Stimulated activated naive B cell treated with anti-CD40 and anti-IgM and Interleukin-4, amounts not matched to agents 10 μg/mL and 1 μg/mL and 100 μg/mL, for 72 hours (primary cell): ENCODE measurements at regions not wholly inside any gene's neighbourhood (a gene's known extent, or its start where the extent isn't known, plus 50 kb on each side); places are given as distances from the start of the nearest gene placed in this dataset.
A peak's percentile ranks its signal among the peaks of the same experiment; 100 is the strongest.

ENCODE experiments used
- ATAC-seq, 2 donors: fragments of 150-1000 bp; cut with Tn5 transposase; replicated peaks; 2 replicates each; pipeline ENCODE4 v1.10.0; 2021; ENCODE audit warnings: moderate library complexity in 1 of 2
- DNase-seq: peaks from one replicate; pipeline ENCODE4 v3.0.0; 2021
- H3K27ac Mint-ChIP-seq: one replicate; pipeline ENCODE4 v1.8.0; 2022; ENCODE audit warnings: mild to moderate bottlenecking, mixed read lengths
- H3K27me3 Mint-ChIP-seq, 2 donors: one replicate each; pipeline ENCODE4 v1.8.0; 2022; ENCODE audit warnings: mixed read lengths in 2 of 2
- H3K36me3 Mint-ChIP-seq, 2 donors: one replicate each; pipeline ENCODE4 v1.8.0; 2022; ENCODE audit warnings: mixed read lengths in 2 of 2, mild to moderate bottlenecking in 1 of 2
- H3K4me1 Mint-ChIP-seq, 2 donors: one replicate each; pipeline ENCODE4 v1.8.0; 2022; ENCODE audit warnings: mixed read lengths in 2 of 2, mild to moderate bottlenecking in 1 of 2
- H3K4me3 Mint-ChIP-seq, 2 donors: one replicate each; pipeline ENCODE4 v1.8.0; 2022; ENCODE audit warnings: mild to moderate bottlenecking in 2 of 2, mixed read lengths in 2 of 2, moderate library complexity in 1 of 2
- H3K9me3 Mint-ChIP-seq, 2 donors: one replicate each; pipeline ENCODE4 v1.8.0; 2022; ENCODE audit warnings: mixed read lengths in 2 of 2, mild to moderate bottlenecking in 1 of 2

DNA sequence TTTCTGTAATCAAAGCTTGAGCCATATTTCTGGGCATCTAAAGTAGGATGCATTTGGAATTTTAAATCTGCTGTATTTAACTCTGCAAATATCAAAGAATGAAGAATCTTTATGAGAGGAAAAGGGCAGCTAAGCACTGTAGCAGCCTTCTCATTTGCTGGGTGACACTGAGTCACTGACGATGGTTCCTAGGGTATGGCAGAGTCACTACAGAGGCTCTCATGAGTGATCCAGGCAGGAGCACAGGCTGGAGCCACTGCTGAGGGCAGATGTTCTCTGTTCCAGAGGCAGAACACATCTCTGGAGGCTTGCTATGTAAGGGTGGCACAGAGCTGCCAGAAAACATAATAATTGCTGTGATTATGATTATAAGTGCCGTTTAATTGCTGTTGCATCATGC, 340.7 kb upstream of the HTR2A start:
- Mint-ChIP-seq H3K4me1 (no peaks in the 10 kb centered on the region), H3K9me3 (peaks cover 0 to 3% of the 10 kb centered on the region in 2 donors), H3K27me3 (peaks cover 7% of the 10 kb centered on the region in 2 donors), H3K27ac (no peak overlapping the region), H3K4me3 (no peak overlapping the region), H3K36me3 (no peaks in the 10 kb centered on the region)
- ATAC-seq = no peak
- no peak for DNase-seq

DNA sequence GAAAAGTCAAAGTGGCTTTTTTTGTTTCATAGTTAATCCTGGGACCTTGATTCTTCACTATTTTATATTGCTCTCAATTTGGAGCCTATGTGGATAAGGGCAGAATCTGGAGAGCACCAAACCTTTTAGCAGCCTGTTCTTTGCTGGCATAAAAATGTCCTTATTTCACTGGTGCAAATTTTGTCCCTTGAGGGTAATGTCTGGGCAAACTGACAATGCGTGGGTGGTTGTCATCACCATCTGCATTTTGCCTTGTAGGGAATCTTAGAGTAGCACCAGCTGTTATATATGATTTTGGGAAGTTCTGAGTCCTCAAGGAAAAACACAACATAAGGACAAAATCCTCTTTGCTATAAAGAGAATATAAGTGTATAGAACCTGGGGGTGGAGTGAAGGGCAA, 336.9 kb upstream of the HTR2A start:
- no peak overlapping the region for H3K27ac Mint-ChIP-seq
- H3K36me3 Mint-ChIP-seq = no peaks in the 10 kb centered on the region
- peaks cover 8 to 13% of the 10 kb centered on the region in 2 donors for H3K9me3 Mint-ChIP-seq
- no peak for DNase-seq
- peaks cover 16 to 17% of the 10 kb centered on the region in 2 donors for H3K27me3 Mint-ChIP-seq
- H3K4me1 Mint-ChIP-seq = no peaks in the 10 kb centered on the region
- ATAC-seq = no peak
- no peak overlapping the region for H3K4me3 Mint-ChIP-seq

- no peak overlapping the region for H3K4me3 Mint-ChIP-seq
- H3K9me3 Mint-ChIP-seq = peaks cover 8 to 13% of the 10 kb centered on the region in 2 donors
- DNase-seq = no peak
- no peak overlapping the region for H3K27ac Mint-ChIP-seq
- ATAC-seq = no peak
- peaks cover 18 to 19% of the 10 kb centered on the region in 2 donors for H3K27me3 Mint-ChIP-seq
- no peaks in the 10 kb centered on the region for H3K36me3 Mint-ChIP-seq
- H3K4me1 Mint-ChIP-seq = no peaks in the 10 kb centered on the region
Measured at GRCh38 chr13:47232516-47232915, 335.7 kb upstream of the HTR2A start.

DNA sequence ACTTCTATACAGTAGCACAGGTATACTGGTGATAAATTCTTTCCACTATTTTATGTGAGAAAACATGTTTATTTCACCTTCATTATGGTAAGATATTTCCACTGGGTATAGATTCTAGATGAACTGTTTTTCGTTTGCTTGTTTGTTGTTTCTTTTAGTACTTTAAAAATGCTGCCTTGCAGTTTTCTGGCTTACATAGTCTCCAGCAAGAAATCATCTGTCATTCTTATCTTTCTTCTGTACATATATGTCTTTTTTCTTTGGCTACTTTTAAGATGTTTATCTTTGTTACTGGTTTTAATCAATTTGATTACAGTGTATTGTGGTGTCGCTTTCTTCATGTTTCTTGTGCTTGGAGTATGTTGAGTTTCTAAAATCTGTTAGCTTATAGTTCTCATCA, 333.3 kb upstream of the HTR2A start:
- DNase-seq (no peak), ATAC-seq (no peak)
- Mint-ChIP-seq H3K4me1 (no peaks in the 10 kb centered on the region), H3K9me3 (peaks cover 8 to 13% of the 10 kb centered on the region in 2 donors), H3K27me3 (peaks cover 16 to 18% of the 10 kb centered on the region in 2 donors), H3K4me3 (no peak overlapping the region), H3K36me3 (no peaks in the 10 kb centered on the region), H3K27ac (no peak overlapping the region)

DNA sequence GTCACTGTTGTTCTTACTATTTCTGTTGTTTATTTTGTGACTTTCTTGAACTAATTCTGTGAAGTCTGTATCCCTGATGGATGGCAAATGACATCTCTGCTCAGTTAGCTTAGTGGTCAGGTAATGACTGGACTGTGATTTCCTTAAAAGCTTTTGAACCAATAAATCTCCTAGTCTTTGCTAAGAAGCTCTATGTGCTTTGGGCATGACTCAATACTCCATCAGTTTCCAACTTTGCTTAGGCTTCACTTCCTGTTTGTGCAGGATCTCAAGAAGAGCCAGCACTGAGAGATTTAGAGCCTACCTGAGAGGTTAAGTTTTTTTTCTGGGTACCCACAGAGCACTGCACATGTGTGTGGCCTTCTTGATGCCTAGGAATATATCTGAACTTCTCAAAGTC, 329.7 kb upstream of the HTR2A start:
- Mint-ChIP-seq H3K4me3 (no peak overlapping the region), H3K36me3 (no peaks in the 10 kb centered on the region), H3K4me1 (no peaks in the 10 kb centered on the region), H3K27me3 (peaks cover 12 to 18% of the 10 kb centered on the region in 2 donors), H3K9me3 (peaks cover 8 to 10% of the 10 kb centered on the region in 2 donors), H3K27ac (no peak overlapping the region)
- ATAC-seq (no peak), DNase-seq (no peak)

DNA sequence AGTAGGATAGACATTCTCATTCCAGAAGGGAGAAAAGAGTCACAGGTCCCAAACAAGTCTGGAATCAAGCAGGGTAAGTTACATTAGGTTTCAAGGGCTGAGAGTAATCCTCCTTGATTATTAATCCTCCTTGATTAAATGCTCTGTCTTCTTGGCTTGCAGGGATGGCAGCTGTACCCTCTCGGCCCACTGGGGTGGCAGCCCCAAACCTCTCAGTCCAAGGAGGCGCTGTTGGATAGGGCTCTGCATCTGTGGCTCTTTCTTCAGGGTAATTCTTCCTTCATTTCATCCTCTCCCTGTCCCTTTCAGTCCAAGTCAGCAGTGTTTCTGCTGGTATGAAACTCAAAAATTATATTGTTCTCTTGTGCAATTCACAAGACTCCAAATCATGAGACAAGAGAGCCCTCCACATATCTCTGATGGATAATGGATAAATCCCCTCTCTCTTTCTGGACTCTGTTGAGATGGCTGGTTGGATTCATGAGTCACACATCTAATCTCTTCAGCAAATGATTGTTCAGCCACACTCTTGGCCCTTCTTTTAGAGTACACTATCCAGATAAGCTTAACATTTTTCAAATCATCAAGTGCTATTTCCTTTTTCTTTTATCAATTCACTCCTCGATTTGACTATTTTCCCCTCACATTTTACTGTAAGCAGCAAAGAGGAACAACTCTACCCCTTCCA, 323.7 kb upstream of the HTR2A start:
- no peak overlapping the region for H3K4me3 Mint-ChIP-seq
- H3K27me3 Mint-ChIP-seq = no peaks in the 10 kb centered on the region
- no peaks in the 10 kb centered on the region for H3K4me1 Mint-ChIP-seq
- no peaks in the 10 kb centered on the region for H3K9me3 Mint-ChIP-seq
- no peaks in the 10 kb centered on the region for H3K36me3 Mint-ChIP-seq
- DNase-seq (no peak), ATAC-seq (no peak)
- no peak overlapping the region for H3K27ac Mint-ChIP-seq

DNA sequence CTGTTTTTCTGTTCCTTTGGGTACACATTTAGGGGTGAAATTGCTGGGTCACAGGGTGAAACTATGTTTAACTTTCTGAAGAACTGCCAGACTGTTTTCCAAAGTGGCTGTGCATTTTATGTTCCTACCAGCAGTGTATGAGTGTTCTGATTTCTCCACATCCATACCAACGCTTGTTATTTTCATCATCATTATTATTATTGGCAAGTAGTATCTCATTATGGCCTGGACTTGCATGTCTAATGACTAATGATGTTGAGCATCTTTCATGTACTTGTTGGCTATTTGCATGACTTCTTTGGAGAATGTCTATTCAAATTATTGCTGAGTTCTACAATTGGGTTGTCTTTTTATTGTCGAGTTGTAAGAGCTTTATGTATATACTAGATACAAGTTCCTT, 321.8 kb upstream of the HTR2A start:
- H3K4me3 Mint-ChIP-seq = no peak overlapping the region

DNA sequence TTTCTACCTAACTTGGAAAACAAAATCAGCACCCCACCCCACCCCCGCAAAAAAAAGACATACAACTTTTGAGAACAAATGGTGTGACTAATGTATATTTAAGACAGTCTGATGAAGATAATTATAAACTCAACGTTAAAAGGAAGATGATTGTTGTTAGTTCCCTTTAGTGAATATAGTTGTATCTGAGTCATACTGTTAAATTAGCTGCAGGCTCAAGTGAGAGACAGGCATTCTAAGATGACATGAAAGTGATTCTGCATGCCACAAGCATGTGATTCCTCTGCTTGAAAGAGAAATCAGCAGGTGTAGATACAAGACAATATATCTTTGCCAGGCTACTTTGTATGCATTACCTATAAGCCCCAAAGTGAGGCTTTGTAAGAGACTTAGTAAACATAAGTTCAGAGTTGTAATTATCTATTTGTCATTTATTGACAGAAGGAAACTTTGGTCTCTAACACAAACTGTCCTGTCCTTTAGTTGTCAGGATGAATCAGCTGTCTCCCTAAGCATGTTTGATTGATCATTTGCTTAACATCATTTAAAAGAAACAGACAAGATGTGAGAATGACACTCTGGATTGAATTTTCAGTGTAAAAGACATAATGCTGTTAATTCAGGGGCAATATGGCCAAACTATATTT, 319.4 kb upstream of the HTR2A start:
- no peak for DNase-seq
- Mint-ChIP-seq H3K27me3 (peaks cover 3 to 7% of the 10 kb centered on the region in 2 donors), H3K4me1 (no peaks in the 10 kb centered on the region), H3K36me3 (no peaks in the 10 kb centered on the region), H3K9me3 (no peaks in the 10 kb centered on the region), H3K4me3 (no peak overlapping the region), H3K27ac (no peak overlapping the region)
- peak in 1 of 2 donors; percentile 33 for ATAC-seq

More for the DNA sequence above, 321.8 kb upstream of the HTR2A start:
- ATAC-seq (no peak), DNase-seq (no peak)
- Mint-ChIP-seq H3K9me3 (no peaks in the 10 kb centered on the region), H3K27ac (no peak overlapping the region), H3K27me3 (no peaks in the 10 kb centered on the region), H3K4me1 (no peaks in the 10 kb centered on the region), H3K36me3 (no peaks in the 10 kb centered on the region)

GRCh38 chr13:47215736-47216135, 318.9 kb upstream of the HTR2A start:
- DNase-seq (no peak), ATAC-seq (no peak)
- Mint-ChIP-seq H3K27me3 (peaks cover 8 to 13% of the 10 kb centered on the region in 2 donors), H3K9me3 (no peaks in the 10 kb centered on the region), H3K4me1 (no peaks in the 10 kb centered on the region), H3K27ac (no peak overlapping the region), H3K4me3 (no peak overlapping the region), H3K36me3 (no peaks in the 10 kb centered on the region)

- Mint-ChIP-seq H3K27me3 (peaks cover 9 to 13% of the 10 kb centered on the region in 2 donors), H3K27ac (no peak overlapping the region), H3K9me3 (no peaks in the 10 kb centered on the region), H3K4me1 (no peaks in the 10 kb centered on the region), H3K36me3 (no peaks in the 10 kb centered on the region), H3K4me3 (no peak overlapping the region)
- ATAC-seq (no peak), DNase-seq (no peak)
Measured at GRCh38 chr13:47213047-47213446, 316.2 kb upstream of the HTR2A start.

DNA sequence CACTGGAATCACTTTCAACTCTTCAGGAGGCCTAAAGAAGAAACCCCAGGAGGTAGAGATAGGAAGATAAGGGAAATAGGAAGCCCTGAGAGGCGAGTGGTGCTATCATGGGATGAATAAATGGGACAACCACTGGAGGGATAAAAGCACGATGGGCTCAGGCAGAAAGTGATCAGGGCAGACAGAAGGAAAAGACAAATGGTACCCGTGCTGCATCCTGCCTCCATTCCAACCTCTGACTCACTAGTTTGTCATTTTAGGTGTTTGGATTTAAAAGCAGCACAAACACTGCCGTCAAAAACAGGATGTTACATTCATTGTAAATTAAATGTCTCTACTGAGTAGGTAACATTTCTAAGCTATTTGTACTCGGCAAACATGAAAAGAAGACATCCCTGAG, 314.3 kb upstream of the HTR2A start:
- ATAC-seq (no peak), DNase-seq (no peak)
- Mint-ChIP-seq H3K36me3 (no peaks in the 10 kb centered on the region), H3K9me3 (no peaks in the 10 kb centered on the region), H3K4me3 (no peak overlapping the region), H3K4me1 (no peaks in the 10 kb centered on the region), H3K27me3 (peaks cover 9 to 13% of the 10 kb centered on the region in 2 donors), H3K27ac (no peak overlapping the region)

DNA sequence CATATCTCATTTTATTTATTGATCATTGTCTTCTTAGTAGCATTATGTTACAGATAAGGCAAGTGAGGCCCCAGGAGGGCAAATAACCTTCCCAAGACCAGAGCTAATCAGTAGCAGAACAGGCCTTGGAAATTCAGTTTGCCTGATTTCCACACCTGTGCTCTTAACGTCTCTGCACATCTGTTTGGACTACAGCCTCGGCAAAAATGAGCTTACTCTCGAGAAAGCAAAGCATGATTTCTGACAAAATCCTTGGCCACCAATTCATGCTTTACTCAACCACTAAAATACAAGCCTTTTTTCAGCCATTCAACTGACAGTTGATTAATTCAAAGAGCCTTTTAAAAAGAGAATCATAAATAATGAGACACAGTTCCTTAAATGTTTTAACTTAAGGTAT, 309.3 kb upstream of the HTR2A start:
- no peaks in the 10 kb centered on the region for H3K4me1 Mint-ChIP-seq
- H3K27me3 Mint-ChIP-seq = peaks cover 9 to 11% of the 10 kb centered on the region in 2 donors
- H3K36me3 Mint-ChIP-seq = no peaks in the 10 kb centered on the region
- H3K9me3 Mint-ChIP-seq = peaks cover 0 to 2% of the 10 kb centered on the region in 2 donors
- ATAC-seq = no peak
- H3K4me3 Mint-ChIP-seq = no peak overlapping the region
- no peak for DNase-seq
- H3K27ac Mint-ChIP-seq = no peak overlapping the region

DNA sequence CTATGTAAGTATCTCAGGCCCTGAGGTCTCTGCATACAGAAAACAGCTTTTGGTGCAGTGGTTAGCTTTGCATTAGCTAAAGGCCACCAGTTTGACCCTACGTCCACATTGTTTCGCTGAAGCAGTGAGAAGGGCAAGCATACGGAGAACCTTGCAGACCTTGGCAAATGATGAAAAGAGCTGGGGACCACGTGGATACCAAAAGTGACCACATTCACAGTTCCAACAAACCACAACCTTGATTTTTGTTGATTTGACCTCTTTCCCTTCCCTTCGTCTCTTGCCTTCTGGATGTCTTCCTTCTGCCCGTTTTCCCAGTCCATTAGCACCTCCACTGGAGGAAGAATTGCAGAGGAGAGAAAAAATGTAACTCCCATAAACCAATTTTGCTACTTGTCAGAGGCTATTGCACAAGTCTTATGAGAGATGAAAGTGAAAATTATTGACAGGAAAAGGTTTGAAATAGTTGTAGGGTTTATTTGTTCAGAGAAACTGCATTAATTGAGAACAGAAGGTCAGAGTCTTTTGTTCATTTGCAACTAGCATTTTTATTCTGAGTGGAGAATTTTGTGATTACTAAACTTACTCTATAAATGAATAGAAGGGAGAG, 293.9 kb upstream of the HTR2A start:
- Mint-ChIP-seq H3K27me3 (peaks cover 7% of the 10 kb centered on the region in 2 donors), H3K4me3 (no peak overlapping the region), H3K36me3 (no peaks in the 10 kb centered on the region), H3K9me3 (no peaks in the 10 kb centered on the region), H3K27ac (no peak overlapping the region), H3K4me1 (no peaks in the 10 kb centered on the region)
- DNase-seq = no peak
- no peak for ATAC-seq

- no peak for ATAC-seq
- no peak overlapping the region for H3K4me3 Mint-ChIP-seq
- DNase-seq = no peak
- no peaks in the 10 kb centered on the region for H3K36me3 Mint-ChIP-seq
- peaks cover 9 to 16% of the 10 kb centered on the region in 2 donors for H3K27me3 Mint-ChIP-seq
- H3K9me3 Mint-ChIP-seq = no peaks in the 10 kb centered on the region
- H3K4me1 Mint-ChIP-seq = no peaks in the 10 kb centered on the region
- H3K27ac Mint-ChIP-seq = no peak overlapping the region
Measured at GRCh38 chr13:47188802-47189201, 291.9 kb upstream of the HTR2A start.

DNA sequence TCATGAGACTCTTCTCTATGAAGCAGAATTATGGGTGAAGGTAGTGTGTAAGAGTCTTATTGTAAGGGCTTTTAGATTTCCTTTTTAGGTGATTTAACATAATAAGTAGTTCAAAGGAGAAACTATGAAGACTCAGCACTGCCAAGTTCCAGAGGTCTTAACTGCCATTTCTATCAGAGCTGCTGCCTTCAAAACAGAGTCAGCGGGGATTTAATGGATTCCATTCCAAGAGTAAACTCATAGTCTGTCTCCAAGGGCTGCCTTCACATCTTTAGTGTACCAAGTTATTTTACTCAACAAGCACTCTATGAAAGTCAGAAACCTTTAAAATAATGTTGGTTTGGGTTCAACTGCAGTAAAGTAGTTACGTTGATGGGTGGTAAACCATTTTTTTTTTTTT, 289.6 kb upstream of the HTR2A start:
- no peak for ATAC-seq
- Mint-ChIP-seq H3K4me3 (no peak overlapping the region), H3K27ac (no peak overlapping the region), H3K9me3 (no peaks in the 10 kb centered on the region), H3K36me3 (no peaks in the 10 kb centered on the region), H3K27me3 (peaks cover 11 to 35% of the 10 kb centered on the region in 2 donors), H3K4me1 (no peaks in the 10 kb centered on the region)
- no peak for DNase-seq
